Calu3 (cell line): ENCODE measurements at regions not wholly inside any gene's neighbourhood (a gene's known extent, or its start where the extent isn't known, plus 50 kb on each side); places are given as distances from the start of the nearest gene placed in this dataset.

ENCODE experiments used
- BruUV-seq: library from RNA; stranded (reverse); fragments of 400-500 nt; replicated peaks from 2 replicates; lab custom pipeline; 2021; lab: Mats Ljungman, UMichigan
- CTCF ChIA-PET: fragments of 300-600 bp; sonication (Branson Sonifier 250); formaldehyde crosslinking; loops from one replicate; lab custom pipeline; 2022; ENCODE audit warnings: antibody characterized with exemption; lab: Charles Lee
- DNase-seq: peaks from one replicate; pipeline ENCODE4 v3.0.0; 2022
- H3K27ac Mint-ChIP-seq: one replicate; pipeline ENCODE4 v1.8.0; 2022; ENCODE audit warnings: mixed read lengths; ENCODE audit not compliant: unreplicated experiment
- H3K27me3 Mint-ChIP-seq: one replicate; pipeline ENCODE4 v1.8.0; 2022; ENCODE audit warnings: mixed read lengths; ENCODE audit not compliant: unreplicated experiment
- H3K36me3 Mint-ChIP-seq: one replicate; pipeline ENCODE4 v1.8.0; 2022; ENCODE audit warnings: mild to moderate bottlenecking, moderate library complexity, mixed read lengths; ENCODE audit not compliant: insufficient read depth, unreplicated experiment
- H3K4me1 Mint-ChIP-seq: one replicate; pipeline ENCODE4 v1.8.0; 2022; ENCODE audit warnings: mild to moderate bottlenecking, low read depth, mixed read lengths; ENCODE audit not compliant: unreplicated experiment
- H3K4me3 Mint-ChIP-seq: one replicate; pipeline ENCODE4 v1.8.0; 2022; ENCODE audit warnings: mild to moderate bottlenecking, low read depth, moderate library complexity, mixed read lengths; ENCODE audit not compliant: unreplicated experiment
- H3K9me3 Mint-ChIP-seq: one replicate; pipeline ENCODE4 v1.8.0; 2022; ENCODE audit warnings: low read depth, mixed read lengths; ENCODE audit not compliant: unreplicated experiment
- intact Hi-C: fragments of 100-400 bp; cut with micrococcal nuclease; formaldehyde crosslinking; loops from one replicate; pipeline ENCODE4 v1.10.0; 2022; ENCODE audit not compliant: unreplicated experiment
- TF ChIP-seq, protein P1 (sequence below): fragments of 200-600 bp; IDR thresholded peaks from one replicate; pipeline ENCODE4 v1.8.0; 2022; ENCODE audit warnings: antibody characterized with exemption; ENCODE audit not compliant: unreplicated experiment

DNA sequence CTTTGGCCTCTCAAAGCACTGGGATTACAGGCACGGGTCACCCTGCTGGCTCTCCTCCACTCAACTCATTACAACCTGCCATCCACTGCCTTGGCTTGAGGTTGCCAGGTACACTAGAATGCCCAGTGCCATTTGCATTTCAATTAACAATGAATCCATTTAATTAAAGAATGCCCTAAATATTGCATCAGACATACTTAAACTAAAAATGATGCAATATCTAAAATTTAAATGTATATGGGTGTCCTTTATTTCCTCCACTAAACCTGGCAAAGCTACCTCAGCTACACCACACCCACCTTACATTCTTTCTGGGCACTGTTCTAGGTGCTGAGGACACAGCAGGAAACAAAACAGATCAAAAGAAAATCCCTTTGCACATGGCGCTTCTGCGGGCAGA lies 382.2 kb upstream of the ZFHX3 start:
- no peak for DNase-seq
- no peak overlapping the region for H3K4me3 Mint-ChIP-seq
- intact Hi-C loops, result no loop called here
- CTCF ChIA-PET, result no interaction called here
- no peaks in the 10 kb centered on the region for H3K4me1 Mint-ChIP-seq
- H3K27ac Mint-ChIP-seq, result no peak overlapping the region
- no TSS peak for BruUV-seq
- TF ChIP-seq, protein P1, sequence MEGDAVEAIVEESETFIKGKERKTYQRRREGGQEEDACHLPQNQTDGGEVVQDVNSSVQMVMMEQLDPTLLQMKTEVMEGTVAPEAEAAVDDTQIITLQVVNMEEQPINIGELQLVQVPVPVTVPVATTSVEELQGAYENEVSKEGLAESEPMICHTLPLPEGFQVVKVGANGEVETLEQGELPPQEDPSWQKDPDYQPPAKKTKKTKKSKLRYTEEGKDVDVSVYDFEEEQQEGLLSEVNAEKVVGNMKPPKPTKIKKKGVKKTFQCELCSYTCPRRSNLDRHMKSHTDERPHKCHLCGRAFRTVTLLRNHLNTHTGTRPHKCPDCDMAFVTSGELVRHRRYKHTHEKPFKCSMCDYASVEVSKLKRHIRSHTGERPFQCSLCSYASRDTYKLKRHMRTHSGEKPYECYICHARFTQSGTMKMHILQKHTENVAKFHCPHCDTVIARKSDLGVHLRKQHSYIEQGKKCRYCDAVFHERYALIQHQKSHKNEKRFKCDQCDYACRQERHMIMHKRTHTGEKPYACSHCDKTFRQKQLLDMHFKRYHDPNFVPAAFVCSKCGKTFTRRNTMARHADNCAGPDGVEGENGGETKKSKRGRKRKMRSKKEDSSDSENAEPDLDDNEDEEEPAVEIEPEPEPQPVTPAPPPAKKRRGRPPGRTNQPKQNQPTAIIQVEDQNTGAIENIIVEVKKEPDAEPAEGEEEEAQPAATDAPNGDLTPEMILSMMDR, result no peak
- H3K36me3 Mint-ChIP-seq, result no peaks in the 10 kb centered on the region
- H3K27me3 Mint-ChIP-seq, result peaks cover 84% of the 10 kb centered on the region
- H3K9me3 Mint-ChIP-seq, result peaks cover 2% of the 10 kb centered on the region

DNA sequence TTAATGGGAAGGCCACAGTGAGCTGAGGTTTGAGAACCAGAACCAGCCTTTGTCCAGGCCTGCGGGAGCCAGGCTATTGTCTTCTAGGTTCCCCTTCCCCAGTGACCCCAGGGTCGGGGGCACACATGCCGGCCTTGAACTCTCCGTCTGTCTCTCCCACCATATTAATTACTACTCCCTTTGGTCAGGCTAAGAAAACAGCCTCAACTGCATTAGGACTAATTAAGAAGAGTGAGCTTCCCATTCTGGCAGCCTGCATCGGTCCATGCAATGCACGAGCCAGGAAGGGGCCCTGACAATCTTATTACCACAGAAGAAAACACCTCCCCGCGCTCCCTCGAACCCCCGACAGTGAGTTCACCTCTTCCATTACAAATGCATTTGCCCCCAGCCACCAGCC lies 380.2 kb upstream of the ZFHX3 start:
- intact Hi-C loops, result no loop called here
- Mint-ChIP-seq H3K36me3 (no peaks in the 10 kb centered on the region), H3K27ac (no peak overlapping the region), H3K4me1 (no peaks in the 10 kb centered on the region), H3K27me3 (peaks cover 84% of the 10 kb centered on the region), H3K9me3 (peaks cover 2% of the 10 kb centered on the region), H3K4me3 (no peak overlapping the region)
- TF ChIP-seq, protein P1, result no peak
- DNase-seq, result no peak
- CTCF ChIA-PET, result interaction anchor here (0.5 kb wide), 1 partner anchor 27 kb away, joined by 3 read pairs; no protein-coding TSS in a partner anchor
- BruUV-seq, result no TSS peak

DNA sequence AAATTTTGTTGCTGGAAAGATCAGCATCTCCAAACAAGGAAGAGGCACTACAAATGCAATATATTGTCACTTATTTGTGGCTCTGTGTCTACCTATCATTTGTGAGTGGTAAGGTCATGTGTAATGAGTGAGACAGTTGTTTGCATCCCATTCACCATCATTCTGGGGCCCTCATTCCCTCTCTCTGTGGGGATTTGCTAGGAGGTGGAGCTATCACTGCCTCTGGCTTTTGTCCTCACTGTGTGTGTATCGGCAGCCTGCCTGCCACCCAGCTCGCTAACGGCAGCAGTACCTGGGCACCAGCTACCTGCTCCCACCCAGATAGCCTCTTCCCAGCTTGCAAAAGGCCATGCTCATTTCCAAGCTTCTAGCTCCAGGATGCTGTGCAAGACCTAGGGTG lies 379.2 kb upstream of the ZFHX3 start:
- Mint-ChIP-seq H3K4me1 (no peaks in the 10 kb centered on the region), H3K27ac (no peak overlapping the region), H3K4me3 (no peak overlapping the region), H3K9me3 (peaks cover 2% of the 10 kb centered on the region), H3K27me3 (peaks cover 84% of the 10 kb centered on the region), H3K36me3 (no peaks in the 10 kb centered on the region)
- TF ChIP-seq, protein P1, result no peak
- CTCF ChIA-PET, result interaction anchor here (0.6 to 0.7 kb wide), 3 partner anchors 25 to 524 kb away, joined by 3 to 4 read pairs (median 3); no protein-coding TSS in a partner anchor
- no TSS peak for BruUV-seq
- DNase-seq, result no peak
- intact Hi-C loops, result no loop called here

DNA sequence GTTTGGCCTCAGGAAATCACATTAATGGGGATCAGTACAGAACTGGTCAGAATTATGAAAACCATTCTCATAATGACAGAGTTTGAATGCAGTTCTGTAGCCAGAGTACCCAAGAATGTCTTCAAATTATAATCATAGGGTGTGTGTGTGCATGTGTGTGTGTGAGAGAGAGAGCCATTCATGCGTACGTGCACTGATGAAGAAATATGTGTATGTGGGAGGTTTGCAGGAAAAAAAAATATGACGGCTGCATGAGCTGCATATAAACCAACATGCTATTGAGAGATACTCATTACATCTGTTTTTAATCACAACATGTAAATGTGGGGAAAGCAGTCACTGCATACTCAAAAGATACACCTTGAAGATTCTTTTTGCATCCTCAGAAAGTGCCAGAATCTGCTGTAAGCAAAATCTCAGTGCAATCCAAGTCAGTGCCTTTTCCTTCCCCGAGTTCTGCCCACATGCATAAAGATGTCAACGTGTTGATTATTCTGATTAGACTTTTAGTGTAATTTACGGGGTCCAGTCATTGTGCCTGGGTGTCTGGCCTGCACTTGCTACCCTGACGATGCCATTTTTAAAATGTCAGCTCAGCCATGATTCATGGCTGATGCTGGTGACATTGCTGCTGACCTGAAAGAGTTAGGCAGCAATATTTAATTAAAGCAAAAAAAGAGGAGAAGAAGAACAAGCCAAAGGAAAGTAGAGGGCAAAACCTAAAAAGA lies 378.7 kb upstream of the ZFHX3 start:
- peaks cover 83% of the 10 kb centered on the region for H3K27me3 Mint-ChIP-seq
- no peaks in the 10 kb centered on the region for H3K36me3 Mint-ChIP-seq
- no peaks in the 10 kb centered on the region for H3K9me3 Mint-ChIP-seq
- H3K4me3 Mint-ChIP-seq, result no peak overlapping the region
- no peak overlapping the region for H3K27ac Mint-ChIP-seq
- DNase-seq, result no peak
- intact Hi-C loops, result no loop called here
- no peaks in the 10 kb centered on the region for H3K4me1 Mint-ChIP-seq
- TF ChIP-seq, protein P1, result no peak
- no TSS peak for BruUV-seq
- CTCF ChIA-PET, result interaction anchor here (0.6 kb wide), 1 partner anchor 131 kb away, joined by 4 read pairs; no protein-coding TSS in a partner anchor
